B cell (primary cell): ENCODE measurements at regions not wholly inside any gene's neighbourhood (a gene's known extent, or its start where the extent isn't known, plus 50 kb on each side); places are given as distances from the start of the nearest gene placed in this dataset.

ENCODE experiments used
- ATAC-seq: fragments of 200-7000 bp; cut with Tn5 transposase; one replicate; pipeline ENCODE4 v1.10.0; 2021; ENCODE audit warnings: low read depth, mild to moderate bottlenecking, moderate number of reproducible peaks, moderate library complexity
- CTCF ChIA-PET: fragments of 350-600 bp; sonication (Branson Sonifier 250); formaldehyde crosslinking; loops from one replicate; lab custom pipeline; 2021; ENCODE audit warnings: antibody characterized with exemption, inconsistent platforms; lab: Charles Lee
- POLR2A ChIA-PET: fragments of 350-600 bp; sonication (Branson Sonifier 250); formaldehyde crosslinking; loops from one replicate; lab custom pipeline; 2021; ENCODE audit warnings: antibody characterized with exemption; lab: Charles Lee
- DNase-seq: peaks from one replicate; pipeline ENCODE4 v3.0.0; 2013
- H2AFZ ChIP-seq: 2 replicates; pipeline ENCODE4 v1.6.1; 2012; ENCODE audit warnings: mild to moderate bottlenecking, low read depth, low read length; ENCODE audit not compliant: insufficient read depth, poor library complexity, severe bottlenecking
- H3K27ac ChIP-seq, 2 donors: 1 replicate in 1 of 2; 2 replicates in 1 of 2; pipeline ENCODE4 v1.5.1; 2012 to 2013; ENCODE audit warnings: low read length in 2 of 2, mild to moderate bottlenecking in 2 of 2, moderate library complexity in 1 of 2
- H3K27me3 ChIP-seq, 4 experiments: fragments of 200-600 bp in 1 of 4; sonication (generic) in 1 of 4; replicated peaks in 1 of 4; 1 replicate in 2 of 4; 2 replicates in 2 of 4; pipeline versions ENCODE4 v1.6.1 to v1.7.0; 2013 to 2016; ENCODE audit warnings: low read length in 3 of 4, mild to moderate bottlenecking in 2 of 4, mixed read lengths in 1 of 4, moderate library complexity in 1 of 4; ENCODE audit not compliant: insufficient read depth in 4 of 4, control insufficient read depth in 3 of 4; ENCODE audit errors: control extremely low read depth in 1 of 4
- H3K36me3 ChIP-seq, 2 experiments: replicated peaks in 1 of 2; 1 replicate in 1 of 2; 2 replicates in 1 of 2; pipeline versions ENCODE4 v1.6.1 to v1.7.1; 2013; ENCODE audit warnings: low read length in 1 of 2; ENCODE audit not compliant: insufficient read depth in 2 of 2, control insufficient read depth in 1 of 2; ENCODE audit errors: control extremely low read depth in 1 of 2, extremely low read depth in 1 of 2
- H3K4me1 ChIP-seq, 2 donors: fragments of 200-600 bp in 1 of 2; sonication (generic) in 1 of 2; 1 replicate in 1 of 2; 2 replicates in 1 of 2; pipeline versions ENCODE4 v1.5.1 to v1.6.1; 2013 to 2017; ENCODE audit warnings: low read length in 2 of 2; ENCODE audit not compliant: control insufficient read depth in 2 of 2, insufficient read depth in 2 of 2
- H3K4me2 ChIP-seq: replicated peaks from 2 replicates; pipeline ENCODE3; 2012; ENCODE audit warnings: mild to moderate bottlenecking, low read depth, low read length; ENCODE audit not compliant: poor library complexity, severe bottlenecking
- H3K4me3 ChIP-seq, 5 experiments: fragments of 200-600 bp in 1 of 5; sonication (generic) in 1 of 5; 1 replicate in 3 of 5; 2 replicates in 2 of 5; pipeline versions ENCODE4 v1.5.1 to v1.7.0; 2011 to 2016; ENCODE audit warnings: low read length in 4 of 5, mild to moderate bottlenecking in 4 of 5, low read depth in 2 of 5, control low read depth in 1 of 5, moderate library complexity in 1 of 5; ENCODE audit not compliant: insufficient read depth in 1 of 5; ENCODE audit errors: control extremely low read depth in 1 of 5, extremely low read depth in 1 of 5
- H3K79me2 ChIP-seq: fragments of 200-600 bp; sonication (generic); one replicate; pipeline ENCODE4 v1.6.0; 2016; ENCODE audit warnings: low read length; ENCODE audit not compliant: control insufficient read depth, insufficient read depth
- H3K9ac ChIP-seq: fragments of 200-600 bp; sonication (generic); 2 replicates; pipeline ENCODE4 v1.6.1; 2017; ENCODE audit warnings: mild to moderate bottlenecking, low read length, moderate library complexity
- H3K9me3 ChIP-seq, 3 donors: one replicate each; pipeline versions ENCODE4 v1.6.1 to v1.7.1; 2013; ENCODE audit warnings: low read length in 2 of 3; ENCODE audit not compliant: control insufficient read depth in 2 of 3, insufficient read depth in 1 of 3; ENCODE audit errors: control extremely low read depth in 1 of 3
- H4K20me1 ChIP-seq: 2 replicates; pipeline ENCODE4 v1.6.0; 2012; ENCODE audit warnings: mild to moderate bottlenecking, low read length; ENCODE audit not compliant: insufficient read depth, control insufficient read depth, poor library complexity, severe bottlenecking
- H3K27ac Mint-ChIP-seq: one replicate; pipeline ENCODE4 v1.8.0; 2021; ENCODE audit warnings: mixed read lengths
- H3K27me3 Mint-ChIP-seq: one replicate; pipeline ENCODE4 v1.8.0; 2021; ENCODE audit warnings: mixed read lengths
- H3K4me1 Mint-ChIP-seq: one replicate; pipeline ENCODE4 v1.8.0; 2021; ENCODE audit warnings: mixed read lengths
- H3K4me3 Mint-ChIP-seq: one replicate; pipeline ENCODE4 v1.8.0; 2021; ENCODE audit warnings: mixed read lengths
- H3K9me3 Mint-ChIP-seq: one replicate; pipeline ENCODE4 v1.8.0; 2022; ENCODE audit warnings: mixed read lengths; ENCODE audit not compliant: insufficient read depth
- EZH2 ChIP-seq: IDR thresholded peaks from 2 replicates; pipeline ENCODE4 v1.6.1; 2012; ENCODE audit warnings: borderline replicate concordance, low read depth, mild to moderate bottlenecking, moderate library complexity, low read length; ENCODE audit not compliant: insufficient read depth, poor library complexity, severe bottlenecking
- WGBS: methylation state at CpG from one replicate; pipeline ENCODE4 v1.1.5; 2013; ENCODE audit warnings: missing lambda C conversion rate; ENCODE audit not compliant: insufficient coverage; 5-methylcytosine and 5-hydroxymethylcytosine counted together
- intact Hi-C: fragments of 100-400 bp; cut with micrococcal nuclease; formaldehyde crosslinking; loops from one replicate; pipeline ENCODE4 v1.10.0; 2022
- TF ChIP-seq, protein P1 (sequence below): fragments of 200-600 bp; IDR thresholded peaks from one replicate; pipeline ENCODE4 v1.8.0; 2022; ENCODE audit warnings: antibody characterized with exemption, mild to moderate bottlenecking

DNA sequence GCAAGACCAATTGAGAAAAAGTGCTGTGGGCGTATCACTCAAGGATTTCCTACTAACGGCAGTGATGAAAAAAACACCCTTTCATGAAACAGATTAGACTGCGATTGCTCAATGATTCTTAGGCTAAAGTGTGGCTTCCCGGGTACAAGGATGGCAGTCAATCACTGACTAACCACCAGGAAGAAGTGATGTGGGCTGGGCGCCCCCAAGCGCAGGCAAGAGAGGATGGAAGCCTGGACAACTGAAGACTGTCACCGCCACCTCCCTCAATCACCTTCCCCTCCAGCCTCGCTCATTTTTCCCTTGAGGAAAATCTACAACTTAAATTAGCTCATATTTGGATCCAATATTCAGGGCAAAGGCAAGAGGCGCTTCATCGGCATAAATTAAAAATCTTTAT is 707.2 kb downstream of the MTRR start:
- Histone ChIP-seq H3K27me3 (no peaks in the 10 kb centered on the region), H3K4me3 (no peak overlapping the region), H3K36me3 (no peaks in the 10 kb centered on the region), H3K9ac (no peak overlapping the region), H3K79me2 (no peaks in the 10 kb centered on the region), H3K27ac (no peak overlapping the region), H2AFZ (no peak overlapping the region), H4K20me1 (no peaks in the 10 kb centered on the region), H3K4me1 (peaks cover 0 to 8% of the 10 kb centered on the region in 2 donors), H3K9me3 (peaks cover 0 to 14% (median 0%) of the 10 kb centered on the region in 3 donors), H3K4me2 (no peak overlapping the region)
- Mint-ChIP-seq H3K27me3 (no peaks in the 10 kb centered on the region), H3K4me1 (peaks cover 15% of the 10 kb centered on the region), H3K4me3 (no peak overlapping the region), H3K9me3 (peaks cover 2% of the 10 kb centered on the region), H3K27ac (no peak overlapping the region)
- TF ChIP-seq, protein P1, sequence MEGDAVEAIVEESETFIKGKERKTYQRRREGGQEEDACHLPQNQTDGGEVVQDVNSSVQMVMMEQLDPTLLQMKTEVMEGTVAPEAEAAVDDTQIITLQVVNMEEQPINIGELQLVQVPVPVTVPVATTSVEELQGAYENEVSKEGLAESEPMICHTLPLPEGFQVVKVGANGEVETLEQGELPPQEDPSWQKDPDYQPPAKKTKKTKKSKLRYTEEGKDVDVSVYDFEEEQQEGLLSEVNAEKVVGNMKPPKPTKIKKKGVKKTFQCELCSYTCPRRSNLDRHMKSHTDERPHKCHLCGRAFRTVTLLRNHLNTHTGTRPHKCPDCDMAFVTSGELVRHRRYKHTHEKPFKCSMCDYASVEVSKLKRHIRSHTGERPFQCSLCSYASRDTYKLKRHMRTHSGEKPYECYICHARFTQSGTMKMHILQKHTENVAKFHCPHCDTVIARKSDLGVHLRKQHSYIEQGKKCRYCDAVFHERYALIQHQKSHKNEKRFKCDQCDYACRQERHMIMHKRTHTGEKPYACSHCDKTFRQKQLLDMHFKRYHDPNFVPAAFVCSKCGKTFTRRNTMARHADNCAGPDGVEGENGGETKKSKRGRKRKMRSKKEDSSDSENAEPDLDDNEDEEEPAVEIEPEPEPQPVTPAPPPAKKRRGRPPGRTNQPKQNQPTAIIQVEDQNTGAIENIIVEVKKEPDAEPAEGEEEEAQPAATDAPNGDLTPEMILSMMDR, result no peak
- no peak for TF ChIP-seq EZH2
- intact Hi-C loops, result no loop called here
- ATAC-seq (no peak), DNase-seq (no peak)
- 74% methylated on average over 8 of the region's 10 CpGs for WGBS
- POLR2A ChIA-PET, result no interaction called here
- CTCF ChIA-PET, result no interaction called here

DNA sequence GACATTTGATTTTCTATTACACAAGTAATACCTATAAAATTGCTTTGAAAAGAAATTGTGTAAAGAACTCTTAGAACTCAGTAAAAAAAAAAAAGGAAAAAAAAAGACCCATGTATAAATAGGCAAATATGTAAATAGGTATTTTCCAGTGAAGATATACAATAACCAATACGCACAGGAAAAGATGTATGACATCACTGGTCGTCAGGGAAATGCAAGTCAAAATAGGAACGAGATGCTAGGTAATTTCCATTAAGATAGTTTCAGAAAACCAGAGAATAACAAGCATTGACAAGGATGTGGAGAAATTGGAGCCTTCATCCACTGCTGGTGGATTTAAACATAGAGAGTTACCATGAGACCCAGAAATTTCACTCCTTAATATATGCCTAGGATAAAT is 708.8 kb downstream of the MTRR start:
- Histone ChIP-seq H3K4me3 (no peak overlapping the region), H3K9ac (no peak overlapping the region), H4K20me1 (no peaks in the 10 kb centered on the region), H3K4me1 (peaks cover 0 to 8% of the 10 kb centered on the region in 2 donors), H3K9me3 (peaks cover 0 to 14% (median 0%) of the 10 kb centered on the region in 3 donors), H3K27ac (peak overlapping the region; percentile 20 to 66), H3K4me2 (no peak overlapping the region), H3K27me3 (no peaks in the 10 kb centered on the region), H3K36me3 (no peaks in the 10 kb centered on the region), H3K79me2 (no peaks in the 10 kb centered on the region), H2AFZ (no peak overlapping the region)
- ChIA-PET CTCF (no interaction called here), POLR2A (no interaction called here)
- Mint-ChIP-seq H3K27ac (no peak overlapping the region), H3K4me1 (peaks cover 15% of the 10 kb centered on the region), H3K27me3 (no peaks in the 10 kb centered on the region), H3K4me3 (peak overlapping the region; percentile 5), H3K9me3 (peaks cover 2% of the 10 kb centered on the region)
- WGBS, result no CpG with 5 or more reads among the region's 3 CpGs
- no peak for TF ChIP-seq EZH2
- TF ChIP-seq, protein P1, result no peak
- DNase-seq, result peak; percentile 56
- intact Hi-C loops, result no loop called here
- no peak for ATAC-seq
